GM23248 (cell line): ENCODE measurements at regions not wholly inside any gene's neighbourhood (a gene's known extent, or its start where the extent isn't known, plus 50 kb on each side); places are given as distances from the start of the nearest gene placed in this dataset.
"Not testable (repeated sequence)": the region's sequence is repeated elsewhere in the genome, so short reads cannot be mapped to it uniquely, and the experiment has no call there.

Source experiments
- DNase-seq: peaks from one replicate; pipeline ENCODE4 v3.0.0-alpha.2; 2015
- H2AFZ ChIP-seq: fragments of 200-600 bp; sonication (generic); 2 replicates; pipeline ENCODE4 v1.6.1; 2016; ENCODE audit warnings: antibody characterized with exemption
- H3F3A ChIP-seq: fragments of 200-600 bp; sonication (generic); 2 replicates; pipeline ENCODE4 v1.6.1; 2016; ENCODE audit warnings: mild to moderate bottlenecking, antibody characterized with exemption, mixed run types; ENCODE audit not compliant: insufficient read depth
- H3K27ac ChIP-seq: fragments of 200-600 bp; sonication (generic); 2 replicates; pipeline ENCODE4 v1.5.1; 2016; ENCODE audit warnings: mild to moderate bottlenecking
- H3K27me3 ChIP-seq: fragments of 200-600 bp; sonication (generic); replicated peaks from 2 replicates; pipeline ENCODE4 v1.6.1; 2016; ENCODE audit warnings: mild to moderate bottlenecking; ENCODE audit not compliant: insufficient read depth
- H3K36me3 ChIP-seq: fragments of 200-600 bp; sonication (generic); 2 replicates; pipeline ENCODE4 v1.6.1; 2016; ENCODE audit warnings: low read depth, mild to moderate bottlenecking
- H3K4me1 ChIP-seq: fragments of 200-600 bp; sonication (generic); 2 replicates; pipeline ENCODE4 v1.6.1; 2016; ENCODE audit warnings: mild to moderate bottlenecking; ENCODE audit not compliant: insufficient read depth
- H3K4me2 ChIP-seq: fragments of 200-600 bp; sonication (generic); one replicate; pipeline ENCODE4 v1.6.1; 2016; ENCODE audit warnings: mild to moderate bottlenecking; ENCODE audit not compliant: unreplicated experiment
- H3K4me3 ChIP-seq: fragments of 200-600 bp; sonication (generic); 2 replicates; pipeline ENCODE4 v1.5.1; 2016; ENCODE audit warnings: mild to moderate bottlenecking
- H3K79me2 ChIP-seq: fragments of 200-600 bp; sonication (generic); 2 replicates; pipeline ENCODE4 v1.6.1; 2016; ENCODE audit warnings: mild to moderate bottlenecking; ENCODE audit not compliant: insufficient read depth
- H3K9ac ChIP-seq: fragments of 200-600 bp; sonication (generic); 2 replicates; pipeline ENCODE4 v1.6.1; 2016; ENCODE audit warnings: mild to moderate bottlenecking
- H3K9me2 ChIP-seq: fragments of 200-600 bp; sonication (generic); 2 replicates; pipeline ENCODE4 v1.6.1; 2016; ENCODE audit warnings: mixed run types, mild to moderate bottlenecking, moderate library complexity; ENCODE audit not compliant: insufficient read depth
- H3K9me3 ChIP-seq: fragments of 200-600 bp; sonication (generic); one replicate; pipeline ENCODE4 v1.6.1; 2017; ENCODE audit warnings: low read depth
- H4K20me1 ChIP-seq: fragments of 200-600 bp; sonication (generic); 2 replicates; pipeline ENCODE4 v1.6.0; 2016; ENCODE audit not compliant: insufficient read depth
- EZH2 ChIP-seq: fragments of 200-600 bp; sonication (generic); IDR thresholded peaks from 2 replicates; pipeline ENCODE4 v1.6.1; 2018; ENCODE audit warnings: antibody characterized with exemption, mild to moderate bottlenecking; ENCODE audit not compliant: insufficient read depth, poor library complexity, severe bottlenecking
- EZH2phosphoT487 ChIP-seq: fragments of 200-600 bp; sonication (generic); IDR thresholded peaks from 2 replicates; pipeline ENCODE4 v1.6.1; 2018; ENCODE audit warnings: antibody characterized with exemption, moderate library complexity, mild to moderate bottlenecking, low read depth; ENCODE audit not compliant: insufficient read depth
- WGBS, 2 experiments: methylation state at CpG; one replicate each; pipeline ENCODE4 v1.1.6; 2015 to 2017; ENCODE audit warnings: low lambda C conversion rate in 2 of 2, low coverage in 1 of 2; ENCODE audit errors: missing lambda C conversion rate in 2 of 2; 5-methylcytosine and 5-hydroxymethylcytosine counted together
- in situ Hi-C: fragments of 300-500 bp; cut with MboI; formaldehyde crosslinking; loops from 2 replicates; pipeline ENCODE4 v1.15.0; 2020

DNA sequence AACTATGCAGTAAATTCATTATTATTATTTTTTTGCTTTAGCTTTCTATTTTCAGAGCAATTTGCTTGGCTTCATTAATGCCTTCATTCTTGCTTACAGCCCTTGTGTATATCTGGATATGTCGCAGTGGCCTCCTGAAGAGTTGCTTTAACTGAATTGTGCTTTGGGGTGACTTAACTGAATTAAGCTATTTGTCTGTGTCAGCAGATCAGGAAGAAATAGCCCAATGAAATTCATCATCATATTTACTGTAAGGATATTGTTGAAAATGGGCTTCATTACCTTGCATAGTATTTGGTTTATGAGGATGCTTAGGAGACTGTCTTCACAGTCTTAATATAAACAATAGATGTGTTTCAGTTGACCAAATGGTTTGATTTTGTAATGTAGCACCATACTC is 59.7 kb upstream of the PIP4K2A start:
- Histone ChIP-seq H3F3A (no peaks in the 10 kb centered on the region), H3K9me2 (no peaks in the 10 kb centered on the region), H3K9me3 (no peaks in the 10 kb centered on the region), H3K4me1 (no peaks in the 10 kb centered on the region), H3K9ac (no peak overlapping the region), H3K4me3 (no peak overlapping the region), H3K27me3 (no peaks in the 10 kb centered on the region), H3K27ac (no peak overlapping the region), H3K36me3 (no peaks in the 10 kb centered on the region), H3K79me2 (no peaks in the 10 kb centered on the region), H3K4me2 (no peak overlapping the region), H4K20me1 (no peaks in the 10 kb centered on the region), H2AFZ (no peak overlapping the region)
- DNase-seq: no peak
- 78 to 93% methylated on average over 1 of the region's 1 CpG for WGBS, 2 experiments
- TF ChIP-seq EZH2 (no peak), EZH2phosphoT487 (no peak)
- in situ Hi-C loops: no loop called here

DNA sequence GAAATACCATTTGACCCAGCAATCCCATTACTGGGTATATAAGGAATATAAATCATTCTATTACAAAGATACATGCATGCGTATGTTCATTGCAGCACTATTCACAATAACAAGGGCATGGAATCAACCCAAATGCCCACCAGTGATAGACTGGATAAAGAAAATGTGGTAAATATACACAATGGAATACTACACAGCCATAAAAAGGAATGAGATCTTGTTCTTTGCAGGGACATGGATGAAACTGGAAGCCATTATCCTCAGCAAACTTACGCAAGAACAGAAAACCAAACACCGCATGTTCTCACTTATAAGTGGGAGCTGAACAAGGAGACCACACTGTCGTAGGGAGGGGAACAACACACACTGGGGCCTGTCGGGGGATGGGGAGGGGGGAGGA is 57.3 kb upstream of the PIP4K2A start:
- H3K9ac ChIP-seq, in situ Hi-C loops, H3K4me3 ChIP-seq, H3K36me3 ChIP-seq, H3K4me2 ChIP-seq, H3K79me2 ChIP-seq, H3K27ac ChIP-seq, H3K9me3 ChIP-seq, H2AFZ ChIP-seq, DNase-seq, H4K20me1 ChIP-seq, H3F3A ChIP-seq, H3K9me2 ChIP-seq, H3K4me1 ChIP-seq, H3K27me3 ChIP-seq: not testable (repeated sequence)
- WGBS, 2 experiments: 58 to 68% methylated on average over 5 of the region's 5 CpGs

DNA sequence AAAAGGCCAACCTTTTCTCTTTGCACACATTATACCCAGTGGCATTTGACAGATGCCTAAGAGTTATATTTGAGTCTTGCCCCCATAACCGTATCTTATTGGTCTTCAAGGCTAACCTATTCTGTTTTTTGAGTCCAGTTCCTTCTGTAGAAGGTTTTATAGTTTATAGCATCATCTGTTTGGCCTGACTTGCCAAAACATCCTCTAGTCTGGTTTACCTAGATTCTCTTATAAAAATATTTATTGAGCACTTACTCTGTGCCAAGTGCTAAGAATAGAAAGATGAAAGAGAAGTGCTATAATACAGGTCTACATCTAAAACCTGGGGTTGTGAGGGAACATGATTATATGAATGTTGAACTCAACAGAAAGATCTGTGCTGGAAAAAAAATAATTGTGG is 55.9 kb upstream of the PIP4K2A start:
- 57 to 60% methylated on average over 1 of the region's 1 CpG for WGBS, 2 experiments

DNA sequence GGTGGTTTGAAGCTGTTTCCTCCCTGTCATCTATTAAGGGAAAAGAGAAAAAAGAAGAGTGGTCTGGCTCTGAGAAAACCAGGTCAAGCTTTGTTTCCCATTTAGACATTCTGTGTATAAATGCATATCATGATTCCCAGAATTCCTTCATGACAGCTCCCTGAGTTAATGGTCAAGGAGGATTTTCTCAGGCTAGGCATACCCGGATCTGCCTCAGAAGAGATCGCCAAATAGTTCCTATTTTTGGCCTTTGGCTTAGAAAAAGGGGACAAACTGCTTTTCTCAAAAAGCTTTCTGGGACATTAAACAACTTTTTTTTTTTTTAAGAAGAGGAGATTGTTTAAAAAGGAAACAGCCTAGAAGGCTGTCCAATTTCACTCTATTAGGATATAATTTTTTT is 53.5 kb upstream of the PIP4K2A start:
- Histone ChIP-seq H3K27me3 (no peaks in the 10 kb centered on the region), H3K4me3 (no peak overlapping the region), H3K36me3 (no peaks in the 10 kb centered on the region), H3K9ac (no peak overlapping the region), H3F3A (no peaks in the 10 kb centered on the region), H3K4me2 (no peak overlapping the region), H3K9me2 (no peaks in the 10 kb centered on the region), H3K27ac (no peak overlapping the region), H3K79me2 (no peaks in the 10 kb centered on the region), H3K9me3 (no peaks in the 10 kb centered on the region), H2AFZ (no peak overlapping the region), H4K20me1 (no peaks in the 10 kb centered on the region), H3K4me1 (no peaks in the 10 kb centered on the region)
- in situ Hi-C loops: no loop called here
- DNase-seq: no peak
- TF ChIP-seq EZH2phosphoT487 (no peak), EZH2 (no peak)
- WGBS, 2 experiments: 27 to 32% methylated on average over 2 of the region's 2 CpGs

More for the DNA sequence above, 55.9 kb upstream of the PIP4K2A start:
- Histone ChIP-seq H3K79me2 (no peaks in the 10 kb centered on the region), H4K20me1 (no peaks in the 10 kb centered on the region), H3K27ac (no peak overlapping the region), H3K4me2 (no peak overlapping the region), H2AFZ (no peak overlapping the region), H3K9ac (no peak overlapping the region), H3K4me3 (no peak overlapping the region), H3K36me3 (no peaks in the 10 kb centered on the region), H3K27me3 (no peaks in the 10 kb centered on the region), H3K9me2 (no peaks in the 10 kb centered on the region), H3K9me3 (no peaks in the 10 kb centered on the region), H3F3A (no peaks in the 10 kb centered on the region), H3K4me1 (no peaks in the 10 kb centered on the region)
- TF ChIP-seq EZH2 (no peak), EZH2phosphoT487 (no peak)
- in situ Hi-C loops: no loop called here
- no peak for DNase-seq

DNA sequence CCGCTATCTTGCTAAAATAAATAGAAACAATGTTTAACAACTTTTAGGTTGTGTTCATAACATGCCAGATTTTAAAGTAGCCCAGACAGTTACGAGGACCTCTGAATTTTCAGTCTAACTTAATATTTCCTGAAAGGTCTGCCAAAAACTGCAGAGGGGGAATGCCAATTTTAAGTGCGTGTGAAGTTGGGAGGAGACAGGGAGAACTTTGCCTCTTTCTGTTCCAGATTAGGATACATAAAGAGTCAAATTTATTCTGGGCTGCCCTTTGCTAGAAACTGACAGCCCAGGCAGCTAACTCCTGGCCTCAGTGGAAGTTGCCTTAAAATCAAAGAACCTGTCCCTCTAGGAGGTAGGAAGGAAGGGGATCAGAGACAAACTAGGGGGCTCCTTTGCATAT is 52.3 kb upstream of the PIP4K2A start:
- H3K36me3 ChIP-seq: no peaks in the 10 kb centered on the region
- no peaks in the 10 kb centered on the region for H3K9me2 ChIP-seq
- DNase-seq: no peak
- H3K9me3 ChIP-seq: no peaks in the 10 kb centered on the region
- in situ Hi-C loops: no loop called here
- H3K4me3 ChIP-seq: no peak overlapping the region
- no peaks in the 10 kb centered on the region for H4K20me1 ChIP-seq
- H3K4me1 ChIP-seq: no peaks in the 10 kb centered on the region
- TF ChIP-seq EZH2 (no peak), EZH2phosphoT487 (no peak)
- no peaks in the 10 kb centered on the region for H3K79me2 ChIP-seq
- no peak overlapping the region for H2AFZ ChIP-seq
- WGBS, 2 experiments: 47 to 51% methylated on average over 3 of the region's 3 CpGs
- no peaks in the 10 kb centered on the region for H3F3A ChIP-seq
- H3K4me2 ChIP-seq: no peak overlapping the region
- H3K9ac ChIP-seq: no peak overlapping the region
- no peak overlapping the region for H3K27ac ChIP-seq
- H3K27me3 ChIP-seq: no peaks in the 10 kb centered on the region
